ENCODE measurements at regions not wholly inside any gene's neighbourhood (a gene's known extent, or its start where the extent isn't known, plus 50 kb on each side); places are given as distances from the start of the nearest gene placed in this dataset.

- TF ChIP-seq EGR1 (IDR thresholded peaks at IDR 0.05) (no peak), RAD21 (IDR thresholded peaks at IDR 0.05; ENCODE audit: low read depth) (no peak), NFIC (IDR thresholded peaks at IDR 0.05) (no peak), TAF1 (IDR thresholded peaks at IDR 0.05; ENCODE audit: low read depth) (no peak), TCF12 (IDR thresholded peaks at IDR 0.05; ENCODE audit: low read depth) (no peak), EP300 (IDR thresholded peaks at IDR 0.05; ENCODE audit: borderline replicate concordance) (no peak), USF1 (IDR thresholded peaks at IDR 0.05) (no peak), CEBPB (IDR thresholded peaks at IDR 0.05) (no peak), FOXM1 (IDR thresholded peaks at IDR 0.05; ENCODE audit: borderline replicate concordance, low read depth) (no peak), TEAD4 (IDR thresholded peaks at IDR 0.05) (no peak), ZBTB7A (IDR thresholded peaks at IDR 0.05; ENCODE audit: low read depth) (no peak), REST (IDR thresholded peaks at IDR 0.05; ENCODE audit: low read depth) (no peak)
Measured at GRCh38 chr7:15765753-15766152, 79.3 kb upstream of the MEOX2 start.

- TF ChIP-seq CREB1 (IDR thresholded peaks at IDR 0.05; ENCODE audit: low read depth) = no peak
Measured at GRCh38 chr7:15764851-15765382, 78.4 kb upstream of the MEOX2 start.

GRCh38 chr7:15764010-15764409 is 77.5 kb upstream of the MEOX2 start:
- TF ChIP-seq TCF12 (IDR thresholded peaks at IDR 0.05; ENCODE audit: low read depth) (no peak), CREB1 (IDR thresholded peaks at IDR 0.05; ENCODE audit: low read depth) (no peak), ZBTB7A (IDR thresholded peaks at IDR 0.05; ENCODE audit: low read depth) (no peak), TEAD4 (IDR thresholded peaks at IDR 0.05) (no peak), REST (IDR thresholded peaks at IDR 0.05; ENCODE audit: low read depth) (no peak), MAX (IDR thresholded peaks at IDR 0.05) (no peak), EGR1 (IDR thresholded peaks at IDR 0.05) (no peak), TAF1 (IDR thresholded peaks at IDR 0.05; ENCODE audit: low read depth) (no peak), EP300 (IDR thresholded peaks at IDR 0.05; ENCODE audit: borderline replicate concordance) (no peak), RAD21 (IDR thresholded peaks at IDR 0.05; ENCODE audit: low read depth) (no peak), USF1 (IDR thresholded peaks at IDR 0.05) (no peak), CEBPB (IDR thresholded peaks at IDR 0.05) (no peak), NFIC (IDR thresholded peaks at IDR 0.05) (no peak), YY1 (IDR thresholded peaks at IDR 0.05; ENCODE audit: low read depth) (no peak), FOXM1 (IDR thresholded peaks at IDR 0.05; ENCODE audit: borderline replicate concordance, low read depth) (no peak)

- TF ChIP-seq EGR1 (IDR thresholded peaks at IDR 0.05) = no peak
- TF ChIP-seq ZBTB7A (IDR thresholded peaks at IDR 0.05; ENCODE audit: low read depth) = no peak
- no peak for TF ChIP-seq TEAD4 (IDR thresholded peaks at IDR 0.05)
- TF ChIP-seq CEBPB (IDR thresholded peaks at IDR 0.05) = no peak
- TF ChIP-seq TCF12 (IDR thresholded peaks at IDR 0.05; ENCODE audit: low read depth) = no peak
- no peak for TF ChIP-seq EP300 (IDR thresholded peaks at IDR 0.05; ENCODE audit: borderline replicate concordance)
- no peak for TF ChIP-seq YY1 (IDR thresholded peaks at IDR 0.05; ENCODE audit: low read depth)
- TF ChIP-seq MAX (IDR thresholded peaks at IDR 0.05) = no peak
- TF ChIP-seq FOXM1 (IDR thresholded peaks at IDR 0.05; ENCODE audit: borderline replicate concordance, low read depth) = no peak
- TF ChIP-seq USF1 (IDR thresholded peaks at IDR 0.05) = no peak
- TF ChIP-seq CREB1 (IDR thresholded peaks at IDR 0.05; ENCODE audit: low read depth) = no peak
- TF ChIP-seq REST (IDR thresholded peaks at IDR 0.05; ENCODE audit: low read depth) = no peak
- TF ChIP-seq TAF1 (IDR thresholded peaks at IDR 0.05; ENCODE audit: low read depth) = no peak
- TF ChIP-seq NFIC (IDR thresholded peaks at IDR 0.05) = no peak
Measured at GRCh38 chr7:15757041-15758000, 70.8 kb upstream of the MEOX2 start.
